Activated CD4-positive, alpha-beta T cell treated with anti-CD3 and anti-CD28 coated beads, Interleukin-2, Interleukin-6, amounts not matched to agents 100 ng/mL and 50 ng/mL, durations not matched to agents 16 hours and 8 hours (primary cell): ENCODE measurements at regions not wholly inside any gene's neighbourhood (a gene's known extent, or its start where the extent isn't known, plus 50 kb on each side); places are given as distances from the start of the nearest gene placed in this dataset.

Source experiments
- DNase-seq: peaks from one replicate; pipeline ENCODE4 v3.0.0-alpha.2; 2020

DNA sequence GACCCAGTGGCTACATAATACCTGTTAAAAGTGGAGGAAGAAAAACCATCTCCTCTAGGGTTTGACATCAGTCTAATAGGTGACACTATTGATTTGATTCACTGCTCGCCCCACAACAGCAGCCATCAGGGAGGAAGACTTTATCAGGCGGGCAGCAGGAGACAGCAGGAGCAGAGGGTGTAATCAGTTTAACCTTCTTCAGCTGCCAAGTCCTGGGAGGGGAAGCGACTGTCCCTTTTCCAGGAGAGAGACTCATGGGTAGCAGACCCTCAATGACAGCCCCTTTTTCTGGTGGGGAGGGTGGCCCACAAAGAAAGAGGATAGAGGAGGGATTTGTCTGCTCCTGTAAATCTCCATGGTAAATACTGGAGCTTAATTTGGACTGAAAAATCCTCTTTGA lies 291.8 kb downstream of the HAPSTR1 start:
- DNase-seq = no peak

DNA sequence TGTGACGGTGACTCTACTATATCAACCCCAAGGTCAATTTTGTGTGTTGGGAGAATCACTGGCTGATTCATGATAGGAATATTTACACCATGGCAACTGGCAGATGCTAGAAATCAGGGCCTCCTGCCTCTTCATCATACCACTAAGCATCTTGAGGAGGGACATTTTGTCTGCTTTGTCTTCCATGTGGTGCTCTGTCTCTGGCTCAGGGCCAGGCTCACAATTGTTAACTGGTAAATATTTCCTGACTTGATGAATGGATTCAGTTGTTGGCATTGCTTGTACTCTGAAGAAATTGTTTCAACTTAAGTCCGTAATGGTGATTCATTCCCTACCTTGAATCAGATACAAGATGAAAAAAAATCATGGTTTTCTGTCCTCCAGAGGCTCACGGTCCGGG lies 292.7 kb downstream of the HAPSTR1 start:
- DNase-seq = no peak

DNA sequence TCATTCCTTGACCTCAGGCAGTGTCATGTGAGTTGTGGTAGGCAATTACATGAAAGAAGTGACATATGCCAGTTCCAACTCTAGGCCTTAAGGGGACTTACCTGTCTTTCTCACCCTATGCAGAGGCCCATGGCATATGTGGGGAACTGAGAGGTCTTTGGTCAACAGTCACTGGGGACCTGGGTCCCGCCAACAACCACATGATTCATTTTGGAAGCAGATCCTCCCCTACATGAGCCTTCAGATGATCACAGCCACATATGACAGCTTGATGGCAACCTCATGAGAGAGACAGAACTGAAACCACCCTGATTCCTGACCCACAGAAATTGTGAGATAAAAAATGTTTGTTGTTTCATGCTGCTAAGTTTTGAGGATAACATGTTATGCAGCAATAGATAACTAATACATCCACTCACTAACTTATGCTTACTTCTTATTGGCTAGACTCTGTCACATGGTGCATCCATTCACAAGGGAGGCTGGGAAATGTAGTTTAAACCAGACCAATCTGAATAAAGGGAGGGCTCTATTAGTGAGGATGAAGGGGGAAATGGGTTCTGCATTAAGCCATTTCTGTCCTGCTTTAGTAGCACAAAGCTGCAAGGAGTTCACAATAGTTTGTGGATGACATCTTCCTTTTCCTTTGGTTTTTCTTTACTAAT lies 298.2 kb downstream of the HAPSTR1 start:
- no peak for DNase-seq

DNA sequence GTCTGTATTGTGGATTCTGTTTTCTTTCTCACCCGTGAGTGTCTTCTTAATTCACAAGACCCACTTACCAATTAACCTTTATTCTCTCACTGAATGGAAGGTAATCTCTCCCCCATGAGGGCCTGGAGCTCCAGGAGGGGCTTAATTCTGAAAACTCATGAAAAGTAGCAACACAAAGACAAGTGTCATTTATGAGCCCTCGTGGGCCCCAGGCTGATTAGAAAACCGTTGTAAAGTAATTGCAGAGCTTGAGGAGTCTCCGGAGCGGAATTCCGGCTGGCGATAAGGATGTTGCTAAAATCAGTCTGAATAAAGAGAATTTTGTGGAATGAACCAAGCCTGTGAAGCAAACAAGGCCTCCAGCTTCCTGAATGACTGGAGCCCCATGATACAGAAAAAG lies 301.5 kb downstream of the HAPSTR1 start:
- DNase-seq = no peak

DNA sequence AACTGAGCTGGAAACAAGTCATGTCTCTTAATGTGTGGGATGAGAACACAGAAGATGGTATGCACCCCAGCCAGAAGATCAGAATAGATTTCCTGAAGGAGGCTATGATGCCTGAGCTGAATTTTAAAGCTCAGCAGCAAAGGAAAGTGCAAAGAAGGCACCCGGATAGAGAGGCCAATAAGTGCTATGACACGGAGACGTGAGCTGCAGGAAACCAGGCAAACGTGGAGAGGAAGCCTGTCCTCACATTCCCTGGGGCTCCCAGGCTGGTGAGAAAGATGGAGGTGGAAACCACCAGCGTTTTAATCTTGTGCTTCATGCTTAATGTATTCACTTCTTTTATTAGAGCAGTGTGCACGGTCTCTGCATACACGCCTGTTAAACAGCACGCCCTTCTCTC lies 302.1 kb downstream of the HAPSTR1 start:
- no peak for DNase-seq

DNA sequence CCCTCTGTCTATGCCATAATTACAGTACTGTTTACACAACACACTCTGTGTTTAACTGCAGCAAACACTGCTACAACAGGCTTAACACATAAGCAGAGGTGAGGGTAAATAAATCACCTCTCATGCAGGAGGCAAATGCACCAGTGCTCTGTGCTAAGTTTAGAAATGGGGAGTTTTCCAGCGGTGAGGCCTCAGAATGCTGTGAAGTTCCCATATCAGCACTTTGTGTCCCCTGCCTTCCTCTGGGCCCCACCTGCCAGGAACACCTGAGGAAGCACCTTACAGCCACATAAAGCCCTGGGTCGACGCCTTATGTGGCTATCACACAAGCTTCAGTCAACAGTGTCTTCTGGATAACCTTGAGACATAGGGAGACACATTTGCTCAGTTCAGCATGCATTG lies 304.5 kb downstream of the HAPSTR1 start:
- no peak for DNase-seq

DNA sequence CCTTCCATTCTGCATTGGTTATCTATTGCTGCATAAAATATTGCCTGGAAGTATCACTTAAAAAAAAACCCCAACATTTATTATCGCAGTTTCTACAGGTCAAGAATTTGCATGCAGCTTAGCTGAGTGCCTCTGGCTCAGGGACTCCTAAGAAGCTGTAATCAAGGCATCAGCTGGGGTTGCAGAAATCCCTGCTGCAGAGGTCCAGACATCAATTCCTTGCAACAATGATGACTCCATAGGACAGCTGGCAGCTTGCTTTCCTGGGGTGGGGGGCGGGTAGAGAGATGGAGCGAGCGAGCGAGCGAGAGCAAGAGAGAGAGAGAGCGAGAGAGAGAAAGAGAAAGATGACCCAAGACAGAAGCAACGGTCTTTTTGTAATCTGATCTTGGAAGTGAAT lies 308.1 kb downstream of the HAPSTR1 start:
- DNase-seq = no peak

DNA sequence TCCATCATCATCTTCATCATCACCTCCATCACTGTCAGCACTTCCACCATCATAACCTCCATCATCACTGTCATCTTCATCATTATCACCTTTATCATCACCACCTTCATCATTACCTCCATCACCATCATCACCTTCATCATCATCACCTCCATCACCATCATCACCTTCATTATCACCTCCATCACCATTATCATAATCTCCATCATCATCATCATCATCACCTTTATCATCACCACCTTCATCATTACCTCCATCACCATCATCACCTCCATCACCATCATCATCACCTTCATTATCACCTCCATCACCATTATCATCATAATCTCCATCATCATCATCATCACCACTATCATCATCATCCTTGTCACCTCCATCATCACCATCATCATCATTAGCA lies 309.7 kb downstream of the HAPSTR1 start:
- DNase-seq = no peak

DNA sequence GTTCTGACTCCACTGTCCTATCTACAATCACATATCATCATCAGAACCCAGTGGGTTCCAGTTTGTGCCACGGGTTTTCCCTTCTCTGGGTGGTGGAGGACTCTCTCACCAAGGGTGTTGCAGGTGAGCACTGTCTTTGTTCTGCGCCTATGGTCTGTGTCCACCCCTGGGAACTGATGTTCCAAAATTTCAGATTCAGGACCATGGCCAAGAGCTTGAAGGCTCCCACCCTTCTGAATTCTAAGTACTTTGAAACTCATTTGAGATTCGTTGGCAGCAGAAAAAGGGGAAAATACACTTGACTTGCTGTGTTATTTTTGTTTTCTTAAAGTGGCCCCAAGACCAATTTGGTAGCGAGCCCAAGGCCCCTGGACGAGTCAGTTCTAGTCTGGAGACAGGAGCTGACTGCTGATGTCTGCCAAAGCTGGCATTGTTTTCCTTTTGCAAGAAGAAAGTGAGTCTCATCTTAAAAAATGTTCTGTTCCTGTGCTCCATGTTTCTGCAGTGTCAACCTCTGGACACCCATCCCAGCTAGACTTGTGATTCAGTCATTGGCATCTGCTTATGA lies 310.9 kb downstream of the HAPSTR1 start:
- DNase-seq = no peak

DNA sequence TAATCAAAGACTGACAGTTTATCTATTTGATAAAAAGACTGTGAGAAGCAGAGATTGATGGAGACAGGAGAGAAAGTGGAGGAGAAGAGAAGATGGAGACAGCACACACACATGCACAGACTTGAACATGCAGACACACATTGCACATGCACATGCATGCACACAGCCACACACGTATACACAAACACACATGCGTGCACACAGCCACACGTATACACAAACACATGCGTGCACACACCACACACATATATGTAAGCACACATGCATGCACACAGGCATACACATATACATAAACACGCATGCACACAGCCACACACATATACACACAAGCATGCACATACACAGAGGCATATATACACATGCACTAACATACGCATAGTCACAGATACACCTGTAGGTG lies 313.4 kb downstream of the HAPSTR1 start:
- no peak for DNase-seq

DNA sequence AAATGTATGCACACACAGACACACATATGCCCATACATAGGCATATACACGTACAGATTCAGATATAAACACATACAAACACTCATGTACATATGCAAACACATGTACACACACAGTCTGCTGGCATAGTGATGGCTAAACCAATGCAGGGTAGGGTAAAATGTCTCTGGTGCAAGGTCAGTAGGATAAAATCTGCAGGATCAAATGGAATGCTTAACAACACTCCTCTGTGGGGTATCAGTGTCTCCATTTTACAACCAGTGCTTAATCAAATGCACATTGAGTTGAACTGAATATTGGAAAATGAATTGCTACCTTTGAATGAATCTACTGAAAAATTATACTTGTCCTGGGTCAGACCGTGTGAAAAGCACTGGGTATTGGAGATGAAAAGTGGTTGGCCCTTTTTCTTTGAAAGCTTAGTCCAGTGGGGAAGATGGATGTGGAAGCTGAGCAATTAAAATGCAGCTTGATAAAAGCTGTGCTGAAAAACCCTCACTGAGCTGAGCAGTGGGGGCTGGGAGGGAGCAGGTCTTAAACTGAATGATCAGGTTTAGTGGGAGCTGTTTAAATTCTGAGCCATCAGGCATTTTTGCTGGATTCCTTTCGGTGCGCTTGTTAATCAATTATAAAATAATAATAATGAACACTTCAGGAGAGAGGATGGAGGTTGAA lies 314.7 kb downstream of the HAPSTR1 start:
- DNase-seq = no peak

DNA sequence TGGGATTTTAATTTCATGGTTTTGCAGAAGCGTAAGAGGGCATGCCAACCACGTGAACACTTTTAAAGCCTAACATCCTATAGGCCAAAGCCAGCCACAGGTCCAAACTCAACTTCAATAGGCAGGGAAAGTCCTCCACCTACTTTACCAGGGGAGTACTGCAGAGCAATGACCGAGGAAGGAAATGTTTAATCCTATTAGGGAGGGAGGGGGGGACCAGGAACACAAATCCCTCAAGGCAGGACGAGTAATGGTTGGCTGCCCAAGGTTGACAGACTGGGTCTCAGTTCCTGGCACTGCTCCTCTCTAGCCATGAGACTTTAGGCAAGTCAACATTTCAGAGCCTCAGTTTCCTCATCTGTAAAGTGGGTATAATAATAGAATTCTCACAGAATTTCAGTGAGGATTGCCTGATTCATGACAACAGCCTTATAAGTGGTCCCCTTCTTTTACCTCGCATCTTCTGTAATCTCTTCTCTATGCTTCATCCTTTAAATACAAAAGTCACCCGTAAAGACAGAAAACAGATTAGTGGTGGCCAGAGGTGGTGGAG lies 315.8 kb downstream of the HAPSTR1 start:
- no peak for DNase-seq

DNA sequence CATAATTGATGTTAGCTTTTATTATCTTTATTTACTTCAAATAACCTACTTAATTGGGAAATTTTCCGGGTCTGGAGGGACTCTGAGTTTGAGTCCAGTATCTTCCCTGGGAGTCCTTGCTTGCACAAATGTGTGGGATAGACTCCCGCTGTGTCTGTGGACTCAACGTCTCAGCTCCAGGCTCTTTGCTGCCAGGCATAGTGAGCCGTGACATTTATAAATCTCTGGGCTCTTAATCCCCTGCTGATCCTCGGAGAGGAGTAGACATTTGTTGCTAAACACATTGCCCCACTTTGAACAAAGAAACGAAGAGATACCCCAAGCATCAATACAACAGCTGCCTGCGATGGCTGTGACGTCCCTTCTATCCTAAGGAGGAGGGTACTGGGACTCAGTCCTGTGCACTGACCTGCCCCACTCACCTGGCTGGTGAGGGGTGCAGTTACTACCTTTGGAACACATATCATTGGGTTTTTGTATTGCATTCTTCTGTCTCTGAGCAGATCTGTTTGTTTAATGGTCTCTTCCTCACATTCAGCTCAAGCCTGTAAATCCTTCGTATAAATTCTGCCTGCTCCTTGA lies 316.9 kb downstream of the HAPSTR1 start:
- DNase-seq = no peak

DNA sequence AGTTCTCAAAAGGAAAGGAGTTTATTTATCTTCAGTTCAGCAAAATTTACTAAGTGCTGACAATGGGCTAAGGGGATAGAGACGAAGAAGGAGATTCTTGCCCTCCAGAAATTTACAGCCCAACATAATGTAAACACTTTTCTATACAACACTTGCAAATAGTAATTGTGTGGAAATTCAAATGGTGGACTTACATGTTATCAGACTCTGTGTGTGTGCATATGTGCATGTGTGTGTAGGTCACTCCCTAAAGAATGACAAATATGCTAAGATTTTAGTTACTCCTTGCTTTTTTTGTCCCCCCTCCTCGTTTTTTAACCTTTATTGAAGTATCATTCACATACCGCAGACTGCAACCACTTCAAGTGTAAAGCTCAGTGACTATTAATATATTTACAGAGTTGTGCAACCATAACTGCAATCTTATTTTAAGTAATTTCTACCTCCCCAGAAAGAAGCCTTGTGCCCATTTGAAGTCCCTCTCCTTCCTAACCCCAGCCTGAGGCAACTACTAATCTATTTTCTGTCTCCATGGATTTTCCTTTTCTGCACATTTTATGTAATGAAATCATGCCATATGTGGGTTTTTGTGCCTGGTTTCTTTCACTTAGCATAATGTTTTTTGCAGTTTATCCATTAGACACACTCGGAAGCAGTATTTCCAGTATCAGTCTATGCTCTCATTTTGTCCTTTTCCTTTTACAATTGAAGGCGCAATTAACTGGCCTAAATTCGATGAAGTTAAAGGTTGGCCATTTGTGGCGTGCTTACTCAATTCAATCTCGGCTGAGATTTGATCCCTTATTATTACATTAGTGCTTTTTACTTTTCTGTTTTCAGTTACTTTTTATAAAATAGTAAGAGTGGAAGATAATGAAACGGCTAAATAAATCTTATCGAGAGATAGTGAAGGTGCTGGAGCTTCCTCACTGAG lies 318.4 kb downstream of the HAPSTR1 start:
- no peak for DNase-seq

DNA sequence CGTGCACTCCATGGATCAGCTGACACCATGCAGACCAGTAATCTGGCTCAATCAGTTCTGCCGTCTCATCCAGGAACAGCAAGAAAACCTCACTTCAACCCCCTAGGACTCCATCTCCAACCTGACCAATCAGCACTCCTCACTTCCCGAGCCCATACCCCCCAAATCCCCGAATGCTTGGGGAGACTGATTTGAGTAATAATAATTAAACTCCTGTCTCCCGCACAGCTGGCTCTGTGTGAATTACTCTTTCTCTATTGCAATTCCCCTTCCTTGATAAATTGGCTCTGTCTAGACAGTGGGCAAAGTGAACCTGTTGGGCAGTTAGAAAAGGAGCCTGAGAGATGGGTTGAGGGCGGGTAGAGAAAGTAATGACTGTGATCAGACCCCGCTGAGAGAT lies 320.0 kb downstream of the HAPSTR1 start:
- no peak for DNase-seq

DNA sequence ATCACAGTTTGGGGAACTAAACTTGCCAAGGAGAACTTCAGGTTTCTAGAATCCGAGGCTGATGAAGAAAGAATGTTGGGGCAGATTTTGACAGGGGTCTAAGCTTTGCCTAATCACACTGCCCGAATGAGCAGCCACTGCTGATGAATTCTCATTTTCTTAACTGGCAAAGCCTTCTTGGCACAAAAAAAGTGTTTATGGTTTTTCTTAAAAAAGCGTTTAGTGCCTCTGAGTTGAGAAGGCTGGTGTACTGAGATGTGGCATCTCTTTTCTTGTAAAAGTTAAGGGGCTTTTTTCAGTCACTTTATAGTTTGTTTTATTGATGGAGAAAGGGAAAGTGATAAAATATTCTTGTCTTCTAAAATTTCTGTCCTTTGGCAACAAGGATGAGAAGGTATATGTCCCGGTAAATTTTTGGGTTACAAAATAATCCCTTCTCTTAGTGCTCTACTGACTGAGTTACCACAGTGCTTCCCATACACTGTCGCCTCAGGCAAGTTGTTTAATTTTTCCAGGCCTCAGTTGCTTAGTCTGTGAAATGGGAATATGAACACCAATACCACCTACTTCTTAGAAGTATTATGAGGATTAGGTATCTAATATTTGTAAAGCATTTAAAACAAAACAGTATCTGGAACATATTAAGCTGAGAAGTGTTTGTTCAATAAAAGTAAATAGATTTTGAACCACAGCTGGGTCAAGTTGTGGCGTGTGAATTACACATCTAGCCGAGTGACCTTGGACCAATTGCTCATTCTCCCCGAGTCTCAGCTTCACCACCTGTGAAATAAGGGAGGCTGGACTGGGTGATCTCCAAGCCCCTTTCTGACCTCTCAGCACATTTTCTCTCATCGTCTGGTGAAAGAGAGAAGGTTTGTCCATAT lies 320.8 kb downstream of the HAPSTR1 start:
- DNase-seq = no peak

DNA sequence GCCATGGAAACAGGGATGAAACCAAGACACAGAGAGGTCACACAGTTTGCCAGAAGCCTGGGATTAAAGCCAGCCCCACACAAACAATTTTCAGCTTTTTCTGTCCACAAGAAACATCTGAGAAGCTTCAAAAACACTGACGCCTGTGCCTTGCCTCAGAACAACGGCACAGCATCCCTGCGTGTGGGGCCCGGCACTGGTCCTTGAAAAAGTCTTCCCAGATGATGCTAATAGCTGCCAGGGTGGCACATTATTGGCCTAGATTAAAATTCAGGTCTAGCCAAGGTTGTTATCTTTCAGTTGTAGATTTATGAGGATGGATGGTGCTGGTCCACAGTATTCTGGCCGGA lies 321.4 kb downstream of the HAPSTR1 start:
- DNase-seq = no peak

DNA sequence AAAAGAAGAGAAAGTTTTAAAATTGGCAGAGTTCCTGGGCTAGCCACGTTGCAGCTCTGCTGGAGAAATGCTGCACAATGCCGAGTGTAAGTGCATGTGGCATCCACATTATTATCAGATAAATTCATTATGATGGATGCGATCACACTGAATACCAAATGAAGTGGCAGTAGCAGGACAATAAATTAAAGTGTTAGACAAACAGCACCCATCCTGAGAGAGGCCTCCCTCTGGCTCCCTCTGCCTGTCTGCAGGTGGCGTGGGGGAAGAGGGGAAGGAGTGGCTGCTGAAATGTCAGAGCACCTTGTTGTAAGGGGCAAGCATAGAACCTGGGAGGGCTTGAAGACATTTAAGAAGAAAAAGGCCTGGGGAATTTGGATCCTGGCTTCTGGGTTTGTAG lies 324.1 kb downstream of the HAPSTR1 start:
- DNase-seq = no peak

DNA sequence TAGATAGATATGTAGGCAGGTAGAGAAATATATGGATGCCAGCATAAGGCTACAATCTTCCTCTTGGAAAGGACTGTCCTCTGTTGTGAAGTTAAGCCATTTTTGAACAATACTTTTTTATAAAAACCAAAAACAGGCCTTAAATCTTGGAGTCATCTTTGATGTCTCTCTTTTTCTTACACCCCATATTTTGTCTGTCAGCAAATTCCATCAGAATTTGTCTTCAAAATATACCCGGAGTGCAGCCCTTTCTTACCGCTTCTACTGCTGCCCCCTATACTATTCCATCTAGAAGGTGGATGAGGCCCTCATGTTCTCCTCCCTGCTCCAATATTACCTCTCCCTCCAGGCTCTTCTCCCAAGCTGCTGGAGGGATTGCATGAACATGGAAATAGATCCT lies 326.5 kb downstream of the HAPSTR1 start:
- no peak for DNase-seq

DNA sequence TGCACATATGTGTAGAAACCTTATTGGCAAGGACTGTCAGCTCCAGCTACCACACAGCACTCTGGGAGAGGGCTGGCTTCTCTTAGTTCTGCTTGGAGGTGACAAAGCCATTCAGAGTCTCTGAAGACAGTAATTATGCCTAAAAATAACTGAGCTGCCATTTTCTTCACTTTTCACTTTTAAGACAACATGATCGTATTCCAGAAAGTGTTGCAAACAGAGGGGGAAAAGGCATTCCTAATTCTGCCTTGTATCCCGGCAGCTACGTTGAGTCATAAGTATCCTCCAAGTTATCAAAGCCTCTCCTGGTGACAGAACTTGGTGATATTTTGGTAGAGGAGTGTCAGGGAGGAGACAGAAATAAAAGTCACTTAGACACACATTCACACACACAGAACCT lies 327.7 kb downstream of the HAPSTR1 start:
- DNase-seq = no peak

DNA sequence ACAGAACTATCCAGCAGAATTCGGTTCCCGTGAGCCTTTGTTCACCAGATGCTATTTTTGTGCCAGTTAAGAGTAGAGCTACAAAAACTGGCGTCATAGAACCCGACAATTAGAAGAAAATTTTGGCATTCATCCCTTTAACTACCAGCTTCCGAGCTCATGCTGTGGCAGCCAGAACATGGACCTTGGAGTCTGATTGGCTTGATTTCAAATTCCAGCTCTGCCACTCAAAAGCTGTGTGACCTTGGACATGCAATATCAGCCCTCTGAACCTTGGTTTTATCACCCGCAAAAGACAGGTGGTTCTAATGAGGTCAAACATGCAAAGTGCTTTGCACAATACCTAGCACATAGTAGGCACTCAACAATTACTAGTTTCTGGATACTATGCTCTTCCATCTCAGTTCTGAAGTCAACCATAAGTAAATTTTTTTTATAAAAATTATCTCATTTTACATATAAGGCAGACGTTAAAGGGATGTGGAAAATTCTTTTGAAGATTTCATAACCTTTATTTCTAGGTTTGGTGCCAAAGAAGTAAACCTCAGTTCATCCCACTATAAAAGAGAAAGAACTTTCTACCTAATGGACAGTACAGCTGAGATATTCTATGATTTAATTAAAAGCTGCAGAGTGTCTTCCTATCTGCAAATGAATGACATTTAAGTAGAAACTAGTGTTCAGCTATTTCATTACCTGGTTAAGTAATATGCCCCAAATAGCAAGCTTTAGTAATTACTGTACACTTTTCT lies 331.5 kb downstream of the HAPSTR1 start:
- no peak for DNase-seq
